GM12878 (cell line): ENCODE measurements at regions not wholly inside any gene's neighbourhood (a gene's known extent, or its start where the extent isn't known, plus 50 kb on each side); places are given as distances from the start of the nearest gene placed in this dataset.

Experiments
- ATAC-seq: fragments of 200-7000 bp; cut with Tn5 transposase; 3 replicates; pipeline ENCODE4 v1.9.1; 2020; ENCODE audit warnings: mild to moderate bottlenecking, moderate library complexity
- BruUV-seq: library from RNA; stranded (reverse); fragments of 400-500 nt; replicated peaks from 2 replicates; lab custom pipeline; 2021; lab: Mats Ljungman, UMichigan
- CTCF ChIA-PET: fragments of 300-600 bp; sonication (Branson Sonifier 250); formaldehyde crosslinking; extraction: SDS; loops from one replicate; lab custom pipeline; 2021; ENCODE audit warnings: inconsistent platforms; lab: Yijun Ruan, JAX
- POLR2A ChIA-PET: fragments of 350-600 bp; formaldehyde crosslinking; extraction: SDS; loops from one replicate; lab custom pipeline; 2021; ENCODE audit warnings: inconsistent platforms; lab: Charles Lee
- RAD21 ChIA-PET: fragments of 300-600 bp; sonication (Branson Sonifier 250); formaldehyde crosslinking; loops from one replicate; lab custom pipeline; 2023; ENCODE audit warnings: antibody characterized with exemption; ENCODE audit not compliant: unreplicated experiment; lab: Charles Lee
- SMC1A ChIA-PET: fragments of 300-600 bp; sonication (Branson Sonifier 250); formaldehyde crosslinking; loops from one replicate; lab custom pipeline; 2023; ENCODE audit not compliant: unreplicated experiment, uncharacterized antibody; lab: Charles Lee
- DNase-seq: peaks from one replicate; pipeline ENCODE4 v3.0.0-alpha.2; 2011; ENCODE audit warnings: low read depth, low spot score
- FAIRE-seq: peaks from 3 replicates; lab custom pipeline; 2011; peaks lifted over from hg19 to GRCh38; lab: Jason Lieb, UNC
- H2AFZ ChIP-seq: 2 replicates; pipeline ENCODE4 v1.6.0; 2011; ENCODE audit warnings: low read depth, low read length, control low read depth; ENCODE audit not compliant: control insufficient read depth
- H3K27ac ChIP-seq: 2 replicates; pipeline ENCODE4 v1.5.1; 2011; ENCODE audit warnings: control low read depth; ENCODE audit not compliant: control insufficient read depth, insufficient read depth
- H3K27me3 ChIP-seq, 2 experiments: replicated peaks in 1 of 2; 2 replicates each; pipeline versions ENCODE4 v1.6.0 to v1.6.1; 2011; ENCODE audit warnings: low read length in 1 of 2; ENCODE audit not compliant: control insufficient read depth in 2 of 2, insufficient read depth in 2 of 2
- H3K36me3 ChIP-seq, 2 experiments: 2 replicates each; pipeline ENCODE4 v1.5.1; 2011; ENCODE audit warnings: low read length in 1 of 2; ENCODE audit not compliant: control insufficient read depth in 2 of 2, insufficient read depth in 2 of 2
- H3K4me1 ChIP-seq: 2 replicates; pipeline ENCODE4 v1.6.1; 2011; ENCODE audit warnings: mild to moderate bottlenecking, low read length, moderate library complexity, mixed read lengths; ENCODE audit not compliant: control insufficient read depth, insufficient read depth
- H3K4me2 ChIP-seq: 2 replicates; pipeline ENCODE4 v1.6.0; 2011; ENCODE audit warnings: control low read depth; ENCODE audit not compliant: control insufficient read depth, insufficient read depth
- H3K4me3 ChIP-seq: fragments of 200-600 bp; sonication (generic); 2 replicates; pipeline ENCODE4 v1.5.1; 2016
- H3K79me2 ChIP-seq: 2 replicates; pipeline ENCODE4 v1.6.0; 2011; ENCODE audit warnings: low read length; ENCODE audit not compliant: control insufficient read depth, insufficient read depth
- H3K9ac ChIP-seq: 2 replicates; pipeline ENCODE4 v1.8.0; 2011; ENCODE audit warnings: low read length, control low read depth, mixed read lengths; ENCODE audit not compliant: control insufficient read depth, insufficient read depth
- H3K9me3 ChIP-seq: replicated peaks from 3 replicates; pipeline ENCODE4 v1.5.1; 2011; ENCODE audit warnings: mild to moderate bottlenecking, low read length; ENCODE audit not compliant: control insufficient read depth, insufficient read depth
- H4K20me1 ChIP-seq: 2 replicates; pipeline ENCODE4 v1.6.0; 2011; ENCODE audit not compliant: control insufficient read depth, insufficient read depth
- EED ChIP-seq: sonication (generic); IDR thresholded peaks from 2 replicates; pipeline ENCODE4 v1.6.1; 2016; ENCODE audit warnings: antibody characterized with exemption, low read depth
- EZH2 ChIP-seq: IDR thresholded peaks from 2 replicates; pipeline ENCODE4 v1.6.1; 2012; ENCODE audit warnings: low read depth, mild to moderate bottlenecking, control low read depth, inconsistent platforms, low read length, borderline replicate concordance; ENCODE audit not compliant: control insufficient read depth
- GATAD2B ChIP-seq: fragments of 450-650 bp; conservative IDR thresholded peaks from 2 replicates; pipeline ENCODE4 v1.6.1; 2017; ENCODE audit warnings: low read depth, mild to moderate bottlenecking, moderate library complexity
- LARP7 ChIP-seq: fragments of 450-650 bp; IDR thresholded peaks from 2 replicates; pipeline ENCODE4 v1.6.1; 2017; ENCODE audit warnings: mild to moderate bottlenecking
- MTA2 ChIP-seq: fragments of 450-650 bp; IDR thresholded peaks from 2 replicates; pipeline ENCODE4 v1.6.1; 2016; ENCODE audit warnings: low read depth, mild to moderate bottlenecking, moderate library complexity
- POLR2AphosphoS2 ChIP-seq: IDR thresholded peaks from 2 replicates; pipeline ENCODE4 v1.6.1; 2011; ENCODE audit warnings: low read depth, mild to moderate bottlenecking, low read length, improper control_type of control experiment, moderate library complexity
- SMC3 ChIP-seq: IDR thresholded peaks from 2 replicates; pipeline ENCODE4 v1.6.1; 2011; ENCODE audit warnings: low read length, improper control_type of control experiment, borderline replicate concordance
- SPI1 ChIP-seq: IDR thresholded peaks from 2 replicates; pipeline ENCODE4 v1.6.1; 2011; ENCODE audit warnings: low read depth, mild to moderate bottlenecking, low read length, moderate library complexity, borderline replicate concordance; ENCODE audit not compliant: insufficient read depth
- TCF3 ChIP-seq: IDR thresholded peaks from 2 replicates; pipeline ENCODE4 v1.6.1; 2012; ENCODE audit warnings: low read depth, mild to moderate bottlenecking, low read length, borderline replicate concordance; ENCODE audit not compliant: insufficient read depth
- WGBS: methylation state at CpG from one replicate; pipeline ENCODE4 v1.1.6; 2016; ENCODE audit warnings: low lambda C conversion rate; ENCODE audit not compliant: insufficient replicate concordance, insufficient coverage; ENCODE audit errors: missing lambda C conversion rate; 5-methylcytosine and 5-hydroxymethylcytosine counted together
- in situ Hi-C: fragments of 300-500 bp; cut with MboI; formaldehyde crosslinking; loops from 9 replicates; pipeline ENCODE4 v1.14.3; 2018; ENCODE audit warnings: mixed read lengths
- intact Hi-C: fragments of 100-400 bp; cut with micrococcal nuclease; formaldehyde crosslinking; loops from one replicate; pipeline ENCODE4 v1.14.2; 2022; ENCODE audit not compliant: unreplicated experiment

- TF ChIP-seq LARP7 = no peak
These were observed 101.9 kb upstream of the MOCS1 start (continued) for GRCh38 chr6:40036186-40036585.

GRCh38 chr6:40028449-40028848 lies 94.2 kb upstream of the MOCS1 start:
- no peak overlapping the region for H3K4me3 ChIP-seq
- 20% methylated on average over 1 of the region's 1 CpG for WGBS
- H3K4me1 ChIP-seq = no peaks in the 10 kb centered on the region
- H2AFZ ChIP-seq = no peak overlapping the region
- POLR2A ChIA-PET = no interaction called here
- no TSS peak for BruUV-seq
- CTCF ChIA-PET = interaction anchor here (1.0 to 1.4 kb wide), 2 partner anchors 21 to 45 kb away, joined by 3 to 4 read pairs; no protein-coding TSS in a partner anchor
- H3K27me3 ChIP-seq = no peaks in the 10 kb centered on the region
- ATAC-seq (no peak), FAIRE-seq (no peak), DNase-seq (no peak)
- H3K9me3 ChIP-seq = no peaks in the 10 kb centered on the region; the same call in 2 of the 3 replicates
- no peak overlapping the region for H3K27ac ChIP-seq
- no peak for TF ChIP-seq POLR2AphosphoS2
- no peak for TF ChIP-seq EZH2
- SMC1A ChIA-PET = interaction anchor here (3.2 kb wide), 1 partner anchor 11 kb away, joined by 10 read pairs; no protein-coding TSS in a partner anchor
- H3K79me2 ChIP-seq = no peaks in the 10 kb centered on the region
- no peaks in the 10 kb centered on the region for H3K36me3 ChIP-seq
- intact Hi-C loops (no loop called here), in situ Hi-C loops (no loop called here)
- no peaks in the 10 kb centered on the region for H4K20me1 ChIP-seq
- RAD21 ChIA-PET = no interaction called here
- H3K9ac ChIP-seq = no peak overlapping the region
- no peak overlapping the region for H3K4me2 ChIP-seq

- ChIA-PET CTCF (interaction anchor here (1.0 kb wide), 1 partner anchor 82 kb away, joined by 3 read pairs; no protein-coding TSS in a partner anchor), RAD21 (no interaction called here), SMC1A (interaction anchor here (0.6 to 3.2 kb wide), 3 partner anchors 9 to 60 kb away, joined by 3 to 8 read pairs (median 5); no protein-coding TSS in a partner anchor), POLR2A (no interaction called here)
- intact Hi-C loops (no loop called here), in situ Hi-C loops (no loop called here)
- H4K20me1 ChIP-seq = no peaks in the 10 kb centered on the region
- no peak overlapping the region for H3K4me3 ChIP-seq
- no peak overlapping the region for H2AFZ ChIP-seq
- TF ChIP-seq MTA2 (peak; percentile 47; the same call in 1 of the 2 replicates), EED (no peak), SMC3 (no peak), LARP7 (no peak), GATAD2B (no peak), TCF3 (no peak), SPI1 (peak; percentile 50; the same call in 1 of the 2 replicates)
- 32% methylated on average over 6 of the region's 6 CpGs for WGBS
- no peak overlapping the region for H3K9ac ChIP-seq
- no peak overlapping the region for H3K27ac ChIP-seq
- no TSS peak for BruUV-seq
- H3K79me2 ChIP-seq = no peaks in the 10 kb centered on the region
- H3K4me1 ChIP-seq = no peaks in the 10 kb centered on the region
- H3K4me2 ChIP-seq = no peak overlapping the region
- H3K27me3 ChIP-seq = no peaks in the 10 kb centered on the region
- ATAC-seq (peak; percentile 88), DNase-seq (peak; percentile 15), FAIRE-seq (no peak)
- H3K36me3 ChIP-seq = no peaks in the 10 kb centered on the region
- H3K9me3 ChIP-seq = no peaks in the 10 kb centered on the region; the same call in 2 of the 3 replicates
These were observed 88.6 kb upstream of the MOCS1 start for GRCh38 chr6:40022867-40023266.
